ENCODE measurements at regions not wholly inside any gene's neighbourhood (a gene's known extent, or its start where the extent isn't known, plus 50 kb on each side); places are given as distances from the start of the nearest gene placed in this dataset.
A peak's percentile ranks its signal among the peaks of the same experiment; 100 is the strongest.
"Not testable (repeated sequence)": the region's sequence is repeated elsewhere in the genome, so short reads cannot be mapped to it uniquely, and the experiment has no call there.

DNA sequence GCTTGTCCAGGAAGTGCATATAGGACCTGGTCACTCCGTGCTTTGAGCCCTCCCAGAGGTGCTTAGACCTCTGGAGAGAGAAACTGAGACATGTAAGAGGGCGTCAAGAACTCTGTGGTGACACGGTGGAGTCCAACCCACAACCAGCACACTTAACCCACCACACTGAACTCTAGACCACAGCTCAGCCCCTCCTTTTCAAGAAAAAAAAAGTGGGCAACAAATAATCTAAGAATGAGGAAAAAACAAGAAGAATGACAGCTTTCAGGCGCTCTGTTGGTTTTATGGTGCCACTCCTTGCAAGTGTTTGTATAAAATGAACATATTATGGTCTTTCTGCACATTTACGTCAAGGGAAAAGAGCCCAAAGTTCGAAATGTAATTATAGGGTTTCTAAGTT is 50.2 kb upstream of the SNAPC3 start:
- DNase-seq = no peak

DNA sequence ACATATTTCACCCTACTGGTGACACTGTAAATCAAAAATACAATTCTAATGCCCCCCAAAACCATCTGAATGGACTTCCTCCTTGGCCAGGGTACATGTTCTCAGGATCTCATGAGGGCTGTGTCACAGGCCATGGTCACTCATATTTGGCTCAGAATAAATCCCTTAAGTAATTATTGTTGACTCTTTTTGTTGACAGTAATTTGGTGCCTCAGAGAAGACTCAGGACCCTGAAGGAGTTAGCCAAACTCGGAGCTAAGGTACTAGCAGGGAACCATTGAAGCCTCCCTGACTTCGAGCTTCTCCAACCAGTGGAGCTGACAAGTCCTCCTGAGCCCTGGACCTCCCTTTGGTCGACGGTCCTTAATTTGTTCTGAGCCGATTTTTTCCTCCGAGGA is 51.2 kb upstream of the SNAPC3 start:
- DNase-seq = no peak

DNA sequence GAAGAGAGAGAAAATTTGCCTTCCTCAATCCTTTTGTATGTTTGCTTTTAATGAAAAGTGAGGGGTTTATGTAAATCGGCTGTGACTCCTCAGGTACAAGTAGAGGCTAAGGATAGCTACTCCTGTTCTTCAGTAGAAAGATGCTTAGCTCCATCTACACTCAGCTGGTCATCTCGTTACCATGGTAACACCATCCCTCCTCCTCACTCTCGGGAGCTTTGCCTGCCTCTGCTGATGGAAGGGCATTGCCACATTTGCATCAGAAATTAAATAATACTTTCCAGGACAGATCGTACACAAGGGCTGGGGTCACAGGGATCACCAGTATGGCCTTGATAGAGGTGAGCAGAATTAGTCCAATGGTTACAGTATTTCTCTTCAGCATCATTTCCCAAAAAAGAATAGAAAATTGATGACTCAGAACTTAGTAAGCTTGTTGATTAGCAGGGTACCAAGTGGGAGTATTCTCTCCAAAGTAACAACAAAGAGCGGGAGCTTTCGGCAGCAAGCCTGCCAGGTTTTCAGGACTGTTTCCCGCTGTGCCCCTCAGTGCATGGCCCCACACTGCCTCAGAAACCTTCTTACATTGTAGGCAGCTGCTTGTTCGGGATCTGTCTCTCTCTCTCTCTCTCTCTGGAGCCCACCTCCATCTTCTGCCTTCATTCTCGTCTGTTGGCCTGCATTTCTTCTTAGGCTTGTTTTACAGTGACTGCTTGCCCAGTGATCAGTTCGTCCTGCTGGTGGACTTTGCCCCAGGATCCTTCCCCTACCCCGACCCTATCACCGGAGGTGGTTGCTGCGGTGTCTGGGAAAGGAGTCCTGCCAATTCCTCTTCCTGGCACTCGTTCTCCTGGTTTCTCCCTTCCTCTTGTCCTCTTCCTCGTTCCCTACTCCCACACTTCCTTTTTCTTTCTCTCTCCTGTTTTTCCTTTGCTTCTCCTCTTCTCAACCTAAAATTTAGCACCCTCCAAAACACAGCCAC is 51.9 kb upstream of the SNAPC3 start:
- no peak for DNase-seq

DNA sequence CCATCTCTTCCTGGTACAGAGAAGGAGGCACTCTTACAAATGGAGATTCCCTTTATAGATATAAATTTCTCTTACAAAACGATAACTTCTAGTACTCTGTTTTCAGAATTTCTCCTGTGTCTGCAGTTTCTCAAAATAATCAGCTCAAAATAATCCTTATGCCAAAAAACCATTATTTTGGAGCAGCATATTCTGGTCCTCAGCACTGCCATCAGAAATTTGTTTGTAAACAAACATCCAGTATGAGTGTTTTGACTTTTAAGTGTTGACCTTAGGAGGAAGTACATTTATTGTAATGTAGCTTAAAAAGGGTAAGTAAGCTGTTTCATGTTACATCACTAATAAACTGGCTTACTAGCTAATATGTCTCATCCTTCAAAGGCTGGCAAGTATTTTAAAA is 52.8 kb upstream of the SNAPC3 start:
- no peak for DNase-seq

DNA sequence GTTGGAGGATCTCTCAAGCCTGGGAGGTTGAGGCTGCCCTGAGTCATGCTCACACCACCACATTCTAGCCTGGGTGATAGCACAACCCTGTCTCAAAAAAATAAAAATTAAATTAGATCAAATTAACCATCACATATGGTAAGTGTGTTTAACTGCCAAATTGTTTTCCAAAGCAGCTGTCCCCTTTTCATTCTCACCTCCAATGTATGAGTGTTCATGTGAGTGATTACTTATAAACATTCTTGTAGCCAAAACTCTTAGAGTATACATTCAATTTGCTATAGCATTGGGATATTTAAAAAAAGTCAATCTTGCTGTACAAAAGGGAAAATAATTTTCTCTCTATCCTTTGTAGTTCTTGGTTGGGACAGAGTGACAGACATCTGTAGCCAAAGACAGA is 53.4 kb upstream of the SNAPC3 start:
- DNase-seq = no peak

DNA sequence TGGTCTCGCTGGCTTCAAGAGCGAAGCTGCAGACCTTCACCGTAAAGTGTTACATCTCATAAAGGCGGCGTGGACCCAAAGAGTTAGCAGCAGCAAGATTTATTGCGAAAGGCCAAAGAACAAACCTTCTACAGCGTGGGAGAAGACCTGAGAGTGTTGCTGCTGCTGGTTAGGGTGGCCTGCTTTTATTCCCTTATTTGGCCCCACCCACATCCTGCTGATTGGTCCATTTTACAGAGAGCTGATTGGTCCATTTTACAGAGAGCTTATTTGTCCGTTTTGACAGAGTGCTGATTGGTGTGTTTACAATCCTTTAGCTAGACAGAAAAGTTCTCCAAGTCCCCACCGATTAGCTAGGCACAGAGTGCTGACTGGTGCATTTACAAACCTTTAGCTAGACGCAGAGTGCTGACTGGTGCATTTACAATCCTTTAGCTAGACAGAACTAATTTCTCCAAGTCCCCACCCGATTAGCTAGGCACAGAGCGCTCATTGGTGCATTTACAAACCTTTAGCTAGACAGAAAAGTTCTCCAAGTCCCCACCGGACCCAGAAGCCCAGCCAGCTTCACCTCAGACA is 57.6 kb upstream of the SNAPC3 start:
- DNase-seq = not testable (repeated sequence)

DNA sequence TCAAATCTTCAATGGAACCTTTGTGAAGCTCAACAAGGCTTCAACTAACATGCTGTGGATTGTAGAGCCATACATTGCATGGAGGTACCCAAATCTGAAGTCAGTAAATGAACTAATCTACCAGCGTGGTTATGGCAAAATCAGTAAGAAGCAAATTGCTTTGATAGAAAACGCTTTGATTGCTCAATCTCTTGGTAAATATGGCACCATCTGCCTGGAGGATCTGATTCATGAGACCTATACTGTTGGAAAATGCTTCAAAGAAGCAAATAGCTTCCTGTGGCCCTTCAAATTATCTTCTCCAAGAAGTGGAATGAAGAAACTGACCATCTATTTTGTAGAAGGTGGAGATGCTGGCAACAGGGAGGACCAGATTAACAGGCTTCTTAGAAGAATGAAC is 54.7 kb upstream of the TTC39B start:
- DNase-seq = no peak

DNA sequence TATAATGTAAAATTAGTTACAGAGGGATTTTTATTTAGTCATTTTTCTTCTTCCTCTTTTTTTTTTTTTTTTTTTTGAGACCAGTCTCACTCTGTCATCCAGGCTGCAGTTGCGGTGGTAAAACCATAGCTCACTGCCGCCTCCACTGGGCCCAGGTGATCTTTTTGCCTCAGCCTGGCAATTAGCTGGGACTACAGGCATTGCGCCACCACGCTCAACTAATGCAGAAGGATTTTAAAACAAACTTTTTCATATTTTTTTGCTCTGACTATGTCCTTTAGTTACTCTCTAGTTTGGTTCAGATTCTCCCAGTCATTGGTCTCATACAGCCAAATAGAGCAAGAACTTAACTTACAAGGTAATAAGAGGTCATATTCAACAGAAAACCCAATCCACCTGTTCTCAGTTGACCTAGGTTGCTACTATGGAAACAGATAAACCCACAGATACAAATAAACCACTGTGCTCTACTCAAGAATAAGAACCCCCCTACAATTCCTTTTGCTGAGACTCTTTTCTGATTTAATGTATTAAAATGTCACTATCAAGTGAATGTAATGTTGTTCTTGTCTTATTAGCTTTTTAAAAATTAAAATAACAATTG is 50.1 kb upstream of the TTC39B start:
- peak; percentile 10 for DNase-seq
